PFSK-1 (cell line): ENCODE measurements at regions not wholly inside any gene's neighbourhood (a gene's known extent, or its start where the extent isn't known, plus 50 kb on each side); places are given as distances from the start of the nearest gene placed in this dataset.

Experiments
- FOXP2 ChIP-seq: optimal IDR thresholded peaks from 2 replicates; pipeline ENCODE3; 2011; ENCODE audit warnings: borderline replicate concordance, control low read depth, inconsistent platforms; ENCODE audit not compliant: insufficient read depth; ENCODE audit errors: extremely low read length, extremely low read depth
- POLR2AphosphoS5 ChIP-seq: IDR thresholded peaks from 2 replicates; pipeline ENCODE4 v1.6.1; 2012; ENCODE audit warnings: low read depth, mild to moderate bottlenecking, control low read depth, low read length, moderate library complexity
- REST ChIP-seq, 2 experiments: IDR thresholded peaks; 2 replicates each; pipeline versions ENCODE4 v1.6.1 to v1.8.0; 2011 to 2012; ENCODE audit warnings: low read depth in 2 of 2, low read length in 2 of 2, control low read depth in 1 of 2, inconsistent platforms in 1 of 2, mild to moderate bottlenecking in 1 of 2, moderate library complexity in 1 of 2; ENCODE audit not compliant: insufficient read depth in 1 of 2
- SIN3A ChIP-seq: IDR thresholded peaks from 2 replicates; pipeline ENCODE4 v1.6.1; 2012; ENCODE audit warnings: mild to moderate bottlenecking, low read length, moderate library complexity, borderline replicate concordance; ENCODE audit not compliant: insufficient read depth
- TAF1 ChIP-seq: IDR thresholded peaks from 2 replicates; pipeline ENCODE4 v1.6.1; 2012; ENCODE audit warnings: low read length, control low read depth, borderline replicate concordance; ENCODE audit not compliant: insufficient read depth

GRCh38 chr6:125454351-125454750, 152.6 kb upstream of the HDDC2 start:
- TF ChIP-seq FOXP2 = no peak
- no peak for TF ChIP-seq REST (IDR thresholded peaks at IDR 0.05; ENCODE audit: insufficient read depth in 1 of 2, low read depth in 2 of 2, low read length in 2 of 2)

DNA sequence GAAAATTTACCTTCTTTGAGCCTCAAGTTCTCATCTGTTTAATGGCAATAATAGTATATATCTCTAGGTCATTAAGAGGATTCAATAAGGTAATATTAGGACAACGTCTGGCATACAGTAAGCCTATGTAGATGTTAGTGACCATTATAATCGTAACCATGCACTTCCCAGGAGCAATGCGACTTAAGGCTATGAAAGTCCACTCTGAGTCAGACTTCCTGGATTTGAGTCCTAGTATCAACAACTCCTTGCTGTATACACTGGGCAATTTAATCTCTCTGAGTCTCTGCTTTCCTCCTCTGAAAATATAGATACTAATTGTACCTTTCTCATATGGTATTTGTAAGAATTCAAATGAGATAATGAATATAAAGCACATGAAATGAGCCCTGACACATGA, 168.1 kb upstream of the HDDC2 start:
- TF ChIP-seq SIN3A = no peak
- TF ChIP-seq REST (IDR thresholded peaks at IDR 0.05; ENCODE audit: insufficient read depth in 1 of 2, low read depth in 2 of 2, low read length in 2 of 2) = no peak
- TF ChIP-seq POLR2AphosphoS5 = no peak
- no peak for TF ChIP-seq FOXP2
- no peak for TF ChIP-seq TAF1

DNA sequence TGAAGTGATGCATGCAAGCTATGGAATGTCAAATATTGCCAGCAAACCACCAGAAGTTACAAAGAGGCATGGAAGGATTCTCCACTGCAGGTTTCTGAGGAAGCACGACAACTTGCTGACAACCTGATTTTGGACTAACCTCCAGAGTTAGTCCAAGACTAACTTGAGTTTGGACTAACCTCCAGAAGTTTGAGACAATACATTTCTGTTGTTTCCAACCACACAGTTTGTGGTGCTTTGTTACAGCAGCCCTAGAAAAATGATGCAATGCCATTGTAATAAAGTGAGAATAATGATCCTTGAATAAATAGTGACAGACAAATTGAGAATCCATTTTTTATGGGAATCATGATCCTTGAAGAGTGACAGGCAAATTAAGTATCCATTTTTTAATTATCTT, 169.9 kb upstream of the HDDC2 start:
- TF ChIP-seq TAF1 = no peak
- TF ChIP-seq FOXP2 = no peak
- TF ChIP-seq SIN3A = no peak
- TF ChIP-seq POLR2AphosphoS5 = no peak
- no peak for TF ChIP-seq REST (IDR thresholded peaks at IDR 0.05; ENCODE audit: insufficient read depth in 1 of 2, low read depth in 2 of 2, low read length in 2 of 2)

- TF ChIP-seq SIN3A = no peak
- no peak for TF ChIP-seq TAF1
- no peak for TF ChIP-seq REST (IDR thresholded peaks at IDR 0.05; ENCODE audit: insufficient read depth in 1 of 2, low read depth in 2 of 2, low read length in 2 of 2)
- no peak for TF ChIP-seq POLR2AphosphoS5
- no peak for TF ChIP-seq FOXP2
Observed at GRCh38 chr6:125474061-125474460, 172.3 kb upstream of the HDDC2 start.

GRCh38 chr6:125477156-125477555, 175.4 kb upstream of the HDDC2 start:
- TF ChIP-seq FOXP2 = no peak
- TF ChIP-seq SIN3A = no peak
- no peak for TF ChIP-seq REST (IDR thresholded peaks at IDR 0.05; ENCODE audit: insufficient read depth in 1 of 2, low read depth in 2 of 2, low read length in 2 of 2)
- TF ChIP-seq POLR2AphosphoS5 = no peak
- no peak for TF ChIP-seq TAF1
